Ovary (tissue), 7 donors: ENCODE measurements at regions not wholly inside any gene's neighbourhood (a gene's known extent, or its start where the extent isn't known, plus 50 kb on each side); places are given as distances from the start of the nearest gene placed in this dataset.
"Not testable (repeated sequence)": the region's sequence is repeated elsewhere in the genome, so short reads cannot be mapped to it uniquely, and the experiment has no call there.

Experiments
- DNase-seq, 5 donors: peaks; one replicate each; pipeline ENCODE4 v3.0.0-alpha.2; 2019 to 2020
- H3K27ac ChIP-seq, 2 donors: fragments of 200-600 bp; one replicate each; pipeline versions ENCODE4 v1.5.1 to v1.8.0; 2019 to 2022
- H3K27me3 ChIP-seq: fragments of 200-600 bp; one replicate; pipeline ENCODE4 v1.8.0; 2022
- H3K36me3 ChIP-seq: fragments of 200-600 bp; sonication (generic); one replicate; pipeline ENCODE4 v1.5.1; 2019
- H3K4me1 ChIP-seq: one replicate; pipeline ENCODE4 v1.8.1; 2013; ENCODE audit warnings: mild to moderate bottlenecking, moderate library complexity; ENCODE audit not compliant: insufficient read depth
- H3K4me3 ChIP-seq: fragments of 200-600 bp; sonication (generic); one replicate; pipeline ENCODE4 v1.5.1; 2017
- H3K9me3 ChIP-seq, 2 donors: fragments of 200-600 bp in 1 of 2; sonication (generic) in 1 of 2; one replicate each; pipeline versions ENCODE4 v1.5.1 to v1.8.1; 2013 to 2019; ENCODE audit warnings: mild to moderate bottlenecking in 1 of 2, moderate library complexity in 1 of 2
- EP300 ChIP-seq: sonication (generic); formaldehyde crosslinking; IDR thresholded peaks from one replicate; pipeline ENCODE4 v1.6.1; 2017; ENCODE audit warnings: antibody characterized with exemption
- POLR2A ChIP-seq: fragments of 450-650 bp; IDR thresholded peaks from one replicate; pipeline ENCODE4 v1.6.1; 2017; ENCODE audit warnings: antibody characterized with exemption, mild to moderate bottlenecking, moderate library complexity
- WGBS, 3 donors: extraction: QIAGEN DNeasy Blood & Tissue Kit in 1 of 3; methylation state at CpG; one replicate each; pipeline versions ENCODE4 v1.1.5 to v1.1.7; 2013 to 2017; 5-methylcytosine and 5-hydroxymethylcytosine counted together
- intact Hi-C, 4 donors: fragments of 100-400 bp; cut with DNase I; formaldehyde crosslinking; loops; one replicate each; pipeline versions ENCODE4 v1.11.0 to v1.15.1; 2022 to 2023
- TF ChIP-seq, protein P1 (sequence below), 3 donors: fragments of 450-650 bp in 2 of 3; fragments of 200-600 bp in 1 of 3; IDR thresholded peaks; one replicate each; pipeline versions ENCODE4 v1.5.1 to v1.8.0; 2016 to 2022; ENCODE audit warnings: antibody characterized with exemption in 3 of 3, mild to moderate bottlenecking in 1 of 3
- donor health status: DM: no; HTN: no; CAD: no; lungs with moderate emphysema.
- donor health status: DM: no; HTN: no; CAD: no.
- donor health status: Bipolar disorder and iron deficiency.
- donor health status: DM: no; HTN: no; CAD: no.
- donor health status: DM: yes; HTN: yes; CAD: no.

GRCh38 chr21:35982717-35983116 is 77.6 kb downstream of the SETD4 start:
- no peak for DNase-seq
- TF ChIP-seq EP300: no peak
- TF ChIP-seq, protein P1, sequence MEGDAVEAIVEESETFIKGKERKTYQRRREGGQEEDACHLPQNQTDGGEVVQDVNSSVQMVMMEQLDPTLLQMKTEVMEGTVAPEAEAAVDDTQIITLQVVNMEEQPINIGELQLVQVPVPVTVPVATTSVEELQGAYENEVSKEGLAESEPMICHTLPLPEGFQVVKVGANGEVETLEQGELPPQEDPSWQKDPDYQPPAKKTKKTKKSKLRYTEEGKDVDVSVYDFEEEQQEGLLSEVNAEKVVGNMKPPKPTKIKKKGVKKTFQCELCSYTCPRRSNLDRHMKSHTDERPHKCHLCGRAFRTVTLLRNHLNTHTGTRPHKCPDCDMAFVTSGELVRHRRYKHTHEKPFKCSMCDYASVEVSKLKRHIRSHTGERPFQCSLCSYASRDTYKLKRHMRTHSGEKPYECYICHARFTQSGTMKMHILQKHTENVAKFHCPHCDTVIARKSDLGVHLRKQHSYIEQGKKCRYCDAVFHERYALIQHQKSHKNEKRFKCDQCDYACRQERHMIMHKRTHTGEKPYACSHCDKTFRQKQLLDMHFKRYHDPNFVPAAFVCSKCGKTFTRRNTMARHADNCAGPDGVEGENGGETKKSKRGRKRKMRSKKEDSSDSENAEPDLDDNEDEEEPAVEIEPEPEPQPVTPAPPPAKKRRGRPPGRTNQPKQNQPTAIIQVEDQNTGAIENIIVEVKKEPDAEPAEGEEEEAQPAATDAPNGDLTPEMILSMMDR (IDR thresholded peaks at IDR 0.05): no peak
- no peak for TF ChIP-seq POLR2A
- H3K9me3 ChIP-seq: no peaks in the 10 kb centered on the region
- no peaks in the 10 kb centered on the region for H3K27me3 ChIP-seq
- H3K4me1 ChIP-seq: no peaks in the 10 kb centered on the region
- WGBS, 3 donors: 81 to 95% (median 86%) methylated on average over 5 of the region's 5 CpGs
- H3K27ac ChIP-seq: no peak overlapping the region
- intact Hi-C loops: no loop called here
- H3K36me3 ChIP-seq: no peaks in the 10 kb centered on the region
- H3K4me3 ChIP-seq: no peak overlapping the region

- no peaks in the 10 kb centered on the region for H3K27me3 ChIP-seq
- TF ChIP-seq, protein P1 (IDR thresholded peaks at IDR 0.05): no peak
- TF ChIP-seq EP300 (no peak), POLR2A (no peak)
- no peak for DNase-seq
- no peaks in the 10 kb centered on the region for H3K9me3 ChIP-seq
- no peaks in the 10 kb centered on the region for H3K36me3 ChIP-seq
- no peaks in the 10 kb centered on the region for H3K4me1 ChIP-seq
- H3K4me3 ChIP-seq: no peak overlapping the region
- intact Hi-C loops: no loop called here
- WGBS, 3 donors: 63 to 73% (median 69%) methylated on average over 11 of the region's 11 CpGs
- H3K27ac ChIP-seq: no peak overlapping the region
These were observed 78.7 kb downstream of the SETD4 start for GRCh38 chr21:35981514-35982070.

DNA sequence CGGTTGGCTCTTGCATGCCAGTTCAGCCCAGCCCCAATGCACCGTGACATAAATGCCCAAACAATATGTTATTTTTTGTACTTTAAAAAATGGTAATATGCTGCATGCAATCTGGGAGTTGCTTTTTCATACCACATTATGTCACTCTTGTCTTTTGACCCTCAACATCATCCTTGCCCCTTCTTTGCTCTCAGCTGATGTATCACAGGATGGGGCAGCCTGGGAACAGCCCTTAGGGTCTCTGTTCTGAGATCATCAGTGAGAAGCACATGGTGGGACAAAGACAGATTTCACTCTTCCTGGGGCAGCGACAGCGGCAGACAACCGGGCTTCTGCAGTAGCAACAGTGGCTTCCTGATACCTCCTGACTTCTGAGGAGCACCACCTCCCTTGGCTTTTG is 79.5 kb downstream of the SETD4 start:
- WGBS, 3 donors: 70 to 88% (median 83%) methylated on average over 5 of the region's 5 CpGs
- H3K4me1 ChIP-seq: no peaks in the 10 kb centered on the region
- TF ChIP-seq, protein P1 (IDR thresholded peaks at IDR 0.05): no peak
- TF ChIP-seq EP300 (no peak), POLR2A (no peak)
- intact Hi-C loops: no loop called here
- no peaks in the 10 kb centered on the region for H3K9me3 ChIP-seq
- no peaks in the 10 kb centered on the region for H3K27me3 ChIP-seq
- no peak overlapping the region for H3K4me3 ChIP-seq
- DNase-seq: no peak
- H3K36me3 ChIP-seq: no peaks in the 10 kb centered on the region
- no peak overlapping the region for H3K27ac ChIP-seq

GRCh38 chr21:35977860-35978259 is 82.5 kb downstream of the SETD4 start:
- H3K4me1 ChIP-seq, DNase-seq, H3K4me3 ChIP-seq, intact Hi-C loops, H3K36me3 ChIP-seq, H3K27ac ChIP-seq, H3K27me3 ChIP-seq, H3K9me3 ChIP-seq: not testable (repeated sequence)
- WGBS, 3 donors: 51 to 92% (median 89%) methylated on average over 7 of the region's 7 CpGs

DNA sequence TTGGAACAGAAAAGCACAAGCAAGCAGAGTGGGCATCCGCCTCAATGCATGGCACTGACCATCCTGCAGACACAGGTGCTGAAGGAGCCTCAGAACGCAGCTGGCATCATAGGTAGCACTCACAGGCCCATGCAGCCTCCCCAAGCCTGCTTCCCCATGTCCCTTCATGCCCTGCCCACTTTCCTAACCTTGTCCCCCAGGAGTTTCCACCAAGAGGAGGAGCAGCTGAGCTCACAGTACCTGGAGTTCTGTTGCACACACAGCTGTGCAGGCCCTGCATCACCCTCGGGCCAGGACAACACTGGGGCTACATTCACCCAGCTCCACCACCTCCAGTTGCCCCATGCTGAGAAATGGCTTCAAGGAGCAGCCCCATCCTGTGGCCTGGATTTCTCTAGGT is 83.4 kb downstream of the SETD4 start:
- TF ChIP-seq, protein P1 (IDR thresholded peaks at IDR 0.05): no peak
- TF ChIP-seq POLR2A (no peak), EP300 (no peak)
- no peak overlapping the region for H3K4me3 ChIP-seq
- no peak for DNase-seq
- no peaks in the 10 kb centered on the region for H3K4me1 ChIP-seq
- no peaks in the 10 kb centered on the region for H3K9me3 ChIP-seq
- intact Hi-C loops: no loop called here
- WGBS, 3 donors: 86 to 91% (median 91%) methylated on average over 3 of the region's 3 CpGs
- H3K36me3 ChIP-seq: no peaks in the 10 kb centered on the region
- H3K27ac ChIP-seq: no peak overlapping the region
- no peaks in the 10 kb centered on the region for H3K27me3 ChIP-seq
